HG03439 (cell line): ENCODE measurements at regions not wholly inside any gene's neighbourhood (a gene's known extent, or its start where the extent isn't known, plus 50 kb on each side); places are given as distances from the start of the nearest gene placed in this dataset.

Source experiments
- ATAC-seq: cut with Tn5 transposase; IDR thresholded peaks from one replicate; pipeline ENCODE4 v1.9.1; 2021; ENCODE audit warnings: mild to moderate bottlenecking, moderate library complexity; ENCODE audit not compliant: unreplicated experiment

GRCh38 chr20:48171071-48171470 lies 385.8 kb upstream of the SULF2 start:
- no peak for ATAC-seq

DNA sequence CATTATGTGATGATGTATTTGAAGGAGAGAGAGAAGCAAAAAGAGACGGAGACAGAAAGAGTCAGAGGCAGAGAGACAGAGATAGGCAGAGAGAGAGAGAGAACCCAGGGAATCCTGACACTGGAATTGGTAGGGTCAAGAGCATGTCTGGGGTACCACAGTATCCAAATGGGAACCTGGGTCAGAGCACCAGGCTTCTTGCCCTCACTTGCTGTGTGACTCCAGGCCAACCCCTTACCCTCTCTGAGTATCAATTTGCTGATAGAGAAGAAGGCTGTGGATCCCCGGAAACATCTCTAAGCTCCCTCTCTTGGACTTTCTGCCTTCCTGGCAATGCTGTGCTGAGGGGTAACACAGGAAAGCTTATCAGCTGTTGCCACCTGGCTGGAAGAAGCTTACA lies 385.3 kb upstream of the SULF2 start:
- ATAC-seq: no peak

GRCh38 chr20:48169650-48170225 lies 384.5 kb upstream of the SULF2 start:
- no peak for ATAC-seq

GRCh38 chr20:48166082-48166835 lies 381.0 kb upstream of the SULF2 start:
- no peak for ATAC-seq

GRCh38 chr20:48165401-48165685 lies 380.1 kb upstream of the SULF2 start:
- ATAC-seq: no peak

GRCh38 chr20:48164566-48165400 lies 379.5 kb upstream of the SULF2 start:
- ATAC-seq: no peak

DNA sequence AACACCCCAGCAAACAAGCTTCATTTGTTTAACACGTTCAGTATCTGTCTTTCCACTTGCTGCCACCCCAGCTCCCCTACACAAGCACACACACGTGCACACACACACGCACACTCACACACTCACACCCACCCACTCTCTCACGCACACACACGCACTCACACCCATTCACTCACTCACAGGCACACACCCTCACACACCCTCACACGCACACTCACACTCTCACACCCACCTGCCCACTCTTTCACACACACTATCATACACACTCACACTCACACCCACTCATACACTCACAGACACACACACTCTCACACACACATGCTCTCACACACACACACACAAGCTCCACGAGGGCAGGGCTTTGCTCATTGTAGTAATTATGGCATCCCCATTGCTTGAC lies 378.8 kb upstream of the SULF2 start:
- ATAC-seq: no peak

- no peak for ATAC-seq
Observed at GRCh38 chr20:48163505-48163904, 378.2 kb upstream of the SULF2 start.

- ATAC-seq: no peak
Observed at GRCh38 chr20:48162621-48163020, 377.3 kb upstream of the SULF2 start.

DNA sequence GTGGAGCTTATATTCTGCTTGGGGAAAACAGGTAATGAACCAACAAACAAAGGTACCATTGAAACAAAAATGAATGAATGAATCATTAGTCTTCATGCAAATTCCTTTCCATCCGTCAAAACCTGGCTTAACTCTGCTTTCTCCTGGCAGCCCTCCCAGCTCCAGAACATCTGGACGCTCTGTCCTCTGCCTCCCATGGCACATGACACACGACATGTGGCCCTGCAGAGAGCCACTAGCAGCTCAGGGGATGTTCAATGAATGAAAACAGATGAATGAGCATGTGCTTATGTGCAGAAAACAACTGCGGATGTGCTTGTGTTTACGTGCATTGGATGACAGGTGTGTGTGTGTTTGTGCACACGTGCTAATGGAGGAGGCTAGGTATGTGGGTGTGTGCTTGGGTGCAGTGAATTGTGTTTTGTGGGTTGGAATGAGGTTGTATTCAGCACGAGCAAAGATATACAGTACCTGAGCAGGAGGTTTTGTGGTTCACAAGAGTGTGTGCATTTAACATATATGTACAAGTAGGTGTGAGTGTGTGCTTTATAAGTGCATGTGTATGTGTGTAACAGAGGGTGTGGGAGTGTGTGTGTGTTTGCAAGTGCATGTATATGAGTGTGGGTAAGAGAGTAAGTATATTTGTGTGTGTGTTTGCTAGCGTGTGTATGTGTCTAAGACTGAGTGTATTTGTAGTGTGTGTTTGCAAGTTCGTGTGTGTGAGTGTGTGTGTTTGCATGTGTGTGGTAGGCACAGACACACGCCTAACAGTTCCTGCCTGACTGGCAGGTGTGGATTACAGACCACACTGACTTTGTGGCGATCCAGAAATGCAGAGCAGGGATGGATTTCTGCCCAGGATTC lies 374.1 kb upstream of the SULF2 start:
- ATAC-seq: no peak

DNA sequence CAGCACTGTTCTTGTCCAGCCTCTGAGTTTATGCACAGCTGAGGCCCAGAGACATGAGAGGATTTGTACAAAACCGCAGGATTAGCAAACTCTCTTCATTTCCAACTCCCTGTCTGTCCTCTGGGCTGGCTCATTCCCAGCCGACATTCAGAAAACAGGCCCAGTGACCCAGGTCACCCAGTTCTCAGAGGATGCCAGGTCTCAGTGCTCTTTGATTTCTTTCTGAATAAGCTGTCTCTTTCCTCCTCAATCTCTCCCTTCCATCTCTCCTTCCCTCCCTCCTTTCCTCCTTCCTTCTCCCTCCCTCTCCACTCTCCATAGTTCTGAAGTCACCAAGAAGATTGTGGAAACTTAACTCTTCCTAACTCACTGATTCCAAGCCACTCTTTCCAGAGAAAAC lies 372.7 kb upstream of the SULF2 start:
- ATAC-seq: no peak

GRCh38 chr20:48156951-48157700 lies 371.8 kb upstream of the SULF2 start:
- ATAC-seq: no peak

- ATAC-seq: no peak
Observed at GRCh38 chr20:48156521-48156920, 371.2 kb upstream of the SULF2 start.

DNA sequence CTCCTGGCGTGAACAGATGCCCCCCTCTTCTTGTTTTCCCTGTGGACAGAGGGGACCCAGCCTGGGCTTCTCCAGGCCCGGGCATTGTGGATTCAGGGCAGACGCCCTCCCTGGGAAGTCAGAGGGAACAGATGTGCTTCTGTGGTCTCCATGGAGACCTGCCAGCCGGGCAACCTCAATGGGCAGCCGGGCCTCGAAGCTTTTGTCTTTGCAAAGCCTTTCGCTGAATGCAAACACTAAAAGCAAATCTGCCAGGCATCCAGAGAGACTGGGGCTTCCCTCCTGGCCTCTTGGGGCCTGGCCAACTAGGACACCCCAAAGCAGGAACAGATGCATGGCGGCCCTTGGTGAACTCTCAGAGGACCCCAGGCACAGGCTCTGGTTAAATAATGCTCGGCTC lies 370.0 kb upstream of the SULF2 start:
- no peak for ATAC-seq

- ATAC-seq: no peak
Observed at GRCh38 chr20:48154040-48154765, 368.9 kb upstream of the SULF2 start.

DNA sequence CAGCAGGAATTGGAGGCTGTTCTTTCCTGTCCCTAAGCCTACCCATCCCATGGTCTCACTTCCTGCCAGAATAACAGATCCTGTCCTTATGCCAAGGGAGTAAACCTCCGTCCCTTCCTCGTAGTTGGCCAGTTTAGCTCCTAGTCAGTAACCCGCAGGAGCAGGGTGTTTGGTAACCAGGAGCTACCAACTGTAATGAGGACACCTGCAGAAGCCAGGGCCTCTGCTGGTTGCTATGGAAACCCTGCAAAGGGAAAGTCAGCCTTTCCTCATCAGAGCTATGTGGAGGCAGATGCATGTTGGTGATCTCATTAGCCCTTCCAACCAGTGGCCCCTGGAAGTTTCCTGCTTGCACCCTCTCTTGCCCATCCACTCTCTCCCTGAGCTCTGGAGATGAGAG lies 368.2 kb upstream of the SULF2 start:
- no peak for ATAC-seq

DNA sequence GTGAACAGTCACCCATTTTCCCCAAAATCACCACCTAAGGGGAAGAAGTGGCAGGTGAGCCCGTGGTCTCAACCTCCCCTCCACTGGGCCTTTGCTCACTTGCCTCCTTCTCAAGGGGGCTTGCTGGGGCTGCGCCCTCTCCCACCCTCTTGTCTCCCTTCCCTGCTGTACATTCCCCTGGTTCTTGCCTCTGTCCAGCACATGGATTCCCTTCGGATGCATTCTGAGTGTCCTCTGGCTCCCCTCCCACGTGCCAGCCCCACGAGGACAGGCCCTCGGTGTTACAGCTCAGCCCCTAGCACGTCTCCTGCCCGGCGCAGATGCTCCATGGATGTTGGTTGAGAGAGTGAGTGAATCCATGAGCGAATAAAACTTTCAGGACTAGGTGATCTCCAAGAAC lies 367.8 kb upstream of the SULF2 start:
- ATAC-seq: no peak

DNA sequence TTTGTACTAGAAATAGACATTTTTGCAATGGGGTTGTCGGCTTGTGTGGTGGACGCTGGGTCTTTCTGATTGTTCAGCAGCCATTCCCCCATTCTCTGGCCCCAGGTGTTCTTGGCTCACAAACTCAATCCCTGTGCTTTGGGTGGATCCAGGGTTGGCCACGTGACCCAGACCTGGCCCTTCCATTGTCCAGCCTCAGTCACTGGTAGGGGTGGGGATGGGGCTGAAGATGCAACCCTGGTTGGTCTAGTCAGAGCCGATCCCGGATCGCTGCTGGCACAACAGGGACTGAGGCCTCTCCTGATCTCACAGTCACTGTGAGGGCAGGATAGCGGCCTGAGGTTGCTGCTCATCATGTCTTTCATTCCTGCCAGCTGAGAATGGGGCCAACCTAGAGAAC lies 365.3 kb upstream of the SULF2 start:
- ATAC-seq: no peak

GRCh38 chr20:48149902-48150301 lies 364.6 kb upstream of the SULF2 start:
- no peak for ATAC-seq
